Midbrain (tissue), 1 donor: ENCODE measurements at regions not wholly inside any gene's neighbourhood (a gene's known extent, or its start where the extent isn't known, plus 50 kb on each side); places are given as distances from the start of the nearest gene placed in this dataset.

Experiments
- DNase-seq: peaks from one replicate; lab custom pipeline; 2025; lab: John Stamatoyannopoulos, UW

DNA sequence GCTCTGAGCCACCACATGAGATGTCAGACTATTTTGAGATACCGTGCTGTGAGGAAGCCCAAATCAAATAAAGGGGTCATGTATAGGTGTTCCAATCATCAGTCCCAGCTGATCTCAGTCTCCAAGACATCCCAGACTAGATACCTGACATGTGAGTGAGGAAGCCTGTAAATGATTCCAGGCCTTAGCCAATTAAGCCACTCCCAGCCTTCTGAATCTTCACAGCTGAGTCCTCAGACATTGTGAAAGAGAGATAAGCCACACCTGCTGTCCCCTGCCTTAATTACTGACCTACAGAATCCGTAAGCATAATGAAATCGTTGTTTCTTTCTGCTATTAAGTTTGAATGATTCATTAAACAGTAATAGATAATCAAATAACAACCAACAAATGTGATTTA is 671.4 kb downstream of the ZNF674 start:
- no peak for DNase-seq

DNA sequence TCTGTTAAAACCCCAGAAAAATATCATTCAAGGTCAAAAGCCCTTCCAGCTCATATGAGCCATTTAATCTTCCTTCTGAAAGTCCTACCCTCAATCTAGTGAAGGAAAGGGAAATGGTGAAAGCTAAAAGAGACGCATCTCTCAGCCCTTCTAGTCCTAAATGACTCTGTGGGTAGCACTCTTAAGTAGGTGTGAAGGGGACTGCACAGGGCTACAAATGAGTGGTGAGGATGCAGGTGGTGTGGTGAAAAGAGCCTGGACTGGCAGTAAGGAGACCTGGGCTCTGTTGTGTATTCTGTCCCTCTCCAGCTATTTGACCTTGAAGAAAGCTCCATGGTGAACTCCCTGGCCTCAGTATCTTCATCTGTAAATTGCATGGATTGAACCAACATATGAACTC is 671.8 kb upstream of the DIPK2B start:
- no peak for DNase-seq

DNA sequence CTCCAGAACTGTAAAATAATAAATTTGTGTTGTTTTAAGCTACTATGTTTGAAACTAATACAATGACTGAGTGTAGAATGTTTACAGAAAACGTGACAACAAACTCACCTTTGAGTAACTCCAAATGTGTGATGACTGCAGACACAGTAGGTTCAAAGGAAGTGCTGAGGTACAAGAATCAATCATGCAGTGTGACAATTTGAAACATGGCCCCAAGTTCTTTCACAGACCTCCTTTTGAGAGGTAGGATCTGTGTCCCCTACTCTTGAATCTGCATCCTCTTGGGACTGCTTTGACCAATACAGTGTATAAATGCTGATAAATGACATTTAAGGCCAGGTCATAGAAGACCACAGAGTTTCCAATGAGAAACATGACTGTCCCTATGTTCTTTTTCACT is 667.7 kb upstream of the DIPK2B start:
- DNase-seq, result no peak

DNA sequence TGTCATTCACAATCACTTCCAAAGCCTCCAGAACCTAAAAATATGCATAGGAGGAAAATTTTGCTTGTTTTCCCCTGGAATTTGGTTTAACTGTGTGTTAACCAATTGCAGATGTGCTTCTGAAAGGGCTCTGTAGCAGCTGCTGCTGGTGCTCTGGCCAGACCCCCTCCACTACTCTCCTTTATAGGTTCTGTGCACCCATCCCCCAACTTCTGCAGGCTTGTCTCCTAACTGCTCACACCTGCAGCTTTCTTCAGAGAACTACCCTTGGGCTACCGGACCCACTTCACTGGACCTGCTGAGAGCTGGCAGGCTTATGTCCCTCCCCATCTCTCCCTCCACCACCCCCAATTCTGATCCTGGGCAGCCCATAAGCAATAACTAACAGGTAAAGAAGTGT is 662.1 kb upstream of the DIPK2B start:
- DNase-seq, result no peak

DNA sequence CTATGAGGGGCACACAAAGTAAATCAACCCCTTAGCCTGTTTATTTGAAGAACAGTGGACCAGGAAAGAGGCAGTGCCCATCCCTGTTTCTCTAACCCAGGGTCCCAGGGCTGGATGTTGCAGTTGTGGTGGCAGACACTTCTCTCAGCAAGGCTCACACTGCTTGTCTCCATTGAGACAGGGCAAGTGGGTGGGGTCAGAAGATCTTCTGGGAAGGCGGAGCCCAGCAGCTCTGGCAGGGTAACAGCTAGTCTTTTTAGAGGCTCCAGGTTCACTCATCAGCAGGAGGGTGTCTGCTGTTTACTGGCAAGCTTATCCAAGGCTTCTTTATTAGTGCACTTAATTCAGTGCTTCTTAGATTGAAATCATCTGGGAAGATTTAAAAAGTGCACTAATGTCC is 659.8 kb upstream of the DIPK2B start:
- DNase-seq, result no peak

DNA sequence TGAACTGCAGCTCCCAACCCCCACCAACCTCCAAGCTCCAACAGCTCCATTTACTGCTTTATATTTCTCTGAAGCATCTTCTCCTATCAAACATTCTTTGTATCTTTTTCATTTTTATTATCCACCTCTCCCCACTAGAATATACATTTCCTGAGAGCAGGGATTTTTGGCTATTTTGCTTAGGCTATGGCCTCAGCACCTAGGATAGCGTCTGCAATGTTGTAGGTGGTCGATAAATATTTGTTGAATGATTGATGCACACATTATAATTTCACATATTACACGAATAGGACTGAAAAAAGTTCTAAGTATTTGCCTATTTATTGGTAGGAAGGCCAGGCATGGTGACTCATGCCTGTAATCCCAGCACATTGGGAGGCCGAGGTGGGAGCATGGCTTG is 658.7 kb upstream of the DIPK2B start:
- DNase-seq, result no peak

DNA sequence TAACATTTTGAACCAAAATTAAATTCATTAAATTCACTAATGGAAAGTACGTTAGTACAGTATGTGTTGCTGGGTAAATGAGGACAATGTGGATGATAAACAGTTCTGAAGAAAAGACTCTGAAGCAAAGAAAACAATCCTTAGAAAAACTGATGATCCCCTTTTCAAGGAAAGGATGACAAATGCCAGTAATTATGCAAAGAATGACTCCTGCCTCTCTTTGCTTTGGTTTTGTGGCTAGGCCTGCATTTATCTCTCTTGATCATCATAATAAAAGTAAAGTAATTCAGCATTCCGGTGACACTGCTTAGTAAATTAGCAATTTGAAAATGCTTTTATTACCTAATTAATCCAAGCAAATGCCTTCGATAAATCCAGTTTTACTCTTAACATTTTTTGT is 652.2 kb upstream of the DIPK2B start:
- no peak for DNase-seq

DNA sequence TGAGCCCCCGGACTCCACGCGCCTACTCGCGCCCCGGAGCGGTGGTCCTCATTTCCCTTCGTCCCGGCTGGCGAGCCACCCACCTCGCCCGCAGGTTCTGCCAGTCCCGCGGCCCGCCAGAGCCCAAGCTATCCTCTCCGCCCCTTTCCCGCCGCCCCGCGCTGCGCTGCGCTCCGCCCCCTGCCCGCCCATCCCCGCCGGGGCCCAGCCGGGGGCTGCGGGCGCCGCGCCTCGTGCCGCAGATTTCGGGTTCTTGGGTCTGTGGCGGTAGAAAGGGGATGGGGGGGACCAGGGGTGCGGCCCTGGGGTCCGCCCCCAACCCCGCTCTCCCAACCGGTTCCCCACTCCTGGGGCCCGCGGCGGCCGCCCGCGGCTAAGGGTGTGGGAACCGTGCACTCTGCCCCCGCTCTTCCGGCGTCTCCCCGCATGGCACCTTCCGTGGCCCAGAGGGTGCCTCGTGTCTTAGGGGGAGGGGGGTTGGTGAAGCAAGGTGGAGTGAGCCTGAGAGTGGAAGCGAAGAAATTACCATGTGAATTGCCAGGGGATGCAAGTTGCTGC is 650.8 kb upstream of the DIPK2B start:
- no peak for DNase-seq

DNA sequence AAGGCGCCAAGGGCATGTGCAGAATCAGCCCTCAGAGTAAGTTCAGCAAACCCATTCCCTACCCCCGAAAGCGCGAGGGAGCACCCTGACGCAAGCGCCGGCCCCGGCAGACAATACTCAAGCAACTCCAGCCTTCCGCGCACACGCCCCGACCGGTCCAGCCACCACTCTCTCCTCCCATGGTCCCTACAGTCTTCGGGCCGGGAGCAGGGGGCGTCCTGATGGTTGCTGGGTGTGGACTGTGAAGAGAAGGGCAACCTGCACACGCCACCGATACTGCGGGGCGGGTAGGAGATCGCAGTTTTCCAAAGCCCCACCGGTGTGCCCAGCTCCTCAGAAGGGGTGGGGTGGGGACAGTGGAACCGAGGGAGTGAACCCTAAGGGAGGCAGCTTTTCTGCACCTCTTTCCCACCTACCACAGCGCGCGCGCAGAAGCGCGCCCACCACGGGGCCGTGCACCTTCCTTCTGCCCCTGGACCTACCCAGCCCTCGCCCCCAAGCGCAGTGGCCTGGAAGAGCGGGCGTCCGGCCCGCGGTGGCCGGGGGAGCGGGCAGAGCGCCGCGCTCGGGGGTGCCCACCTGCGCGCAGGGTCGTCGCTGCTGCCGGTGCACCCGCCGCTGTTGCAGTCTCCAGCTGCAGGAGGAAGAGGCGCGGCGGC is 650.2 kb upstream of the DIPK2B start:
- no peak for DNase-seq

DNA sequence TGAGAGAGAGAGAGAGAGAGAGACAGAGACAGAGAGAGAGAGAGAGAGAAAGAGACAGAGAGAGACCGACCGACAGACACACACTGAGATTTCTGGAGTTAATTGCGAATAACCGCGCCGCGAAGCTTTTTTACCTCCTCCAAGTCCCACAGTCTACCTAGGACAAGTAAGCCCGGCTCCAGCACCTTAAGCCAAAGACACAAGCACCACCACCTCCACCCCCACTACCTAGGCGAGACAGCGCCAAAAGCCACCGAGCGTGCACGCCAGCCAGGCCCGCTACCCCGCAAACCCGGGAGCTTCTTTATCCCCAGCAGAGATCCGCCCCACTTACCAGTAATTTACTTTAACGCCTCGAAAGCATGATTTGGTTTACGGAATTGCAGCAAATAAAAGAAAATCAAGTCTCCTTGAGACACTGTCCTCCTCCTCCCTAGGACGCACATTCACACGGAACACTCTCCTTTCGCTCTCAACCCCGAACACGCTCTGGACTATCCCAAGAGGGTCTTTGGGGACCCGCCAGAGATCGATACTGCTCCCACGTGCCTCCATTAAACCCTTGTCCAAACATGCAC is 649.6 kb upstream of the DIPK2B start:
- no peak for DNase-seq

DNA sequence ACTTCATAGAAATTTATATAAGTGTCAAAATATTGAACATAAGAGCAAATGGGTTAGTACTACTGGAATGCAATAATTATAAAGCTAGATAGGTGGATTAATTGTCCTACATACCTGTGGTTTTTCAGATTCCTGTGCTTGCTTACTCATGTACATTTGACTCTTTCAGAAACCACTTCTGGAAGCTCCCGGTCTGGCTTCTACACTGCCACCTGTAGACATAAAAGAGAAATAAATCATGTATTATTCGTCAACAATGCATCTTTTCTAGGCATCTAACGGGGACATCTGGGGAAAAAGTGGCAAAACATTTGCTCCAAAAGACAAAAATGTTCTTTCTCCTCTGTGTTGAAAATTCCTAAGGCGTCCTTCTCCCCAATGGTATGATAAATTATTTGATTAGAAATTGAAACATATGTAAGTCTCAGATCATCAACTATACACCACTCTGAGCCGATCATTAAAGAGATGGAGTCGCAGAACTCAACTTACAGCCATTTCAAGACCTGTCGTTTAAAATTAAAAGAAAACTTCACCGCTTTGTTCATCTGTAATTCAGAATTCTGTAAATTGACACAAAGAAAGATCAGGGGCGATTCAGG is 648.7 kb upstream of the DIPK2B start:
- DNase-seq, result no peak

DNA sequence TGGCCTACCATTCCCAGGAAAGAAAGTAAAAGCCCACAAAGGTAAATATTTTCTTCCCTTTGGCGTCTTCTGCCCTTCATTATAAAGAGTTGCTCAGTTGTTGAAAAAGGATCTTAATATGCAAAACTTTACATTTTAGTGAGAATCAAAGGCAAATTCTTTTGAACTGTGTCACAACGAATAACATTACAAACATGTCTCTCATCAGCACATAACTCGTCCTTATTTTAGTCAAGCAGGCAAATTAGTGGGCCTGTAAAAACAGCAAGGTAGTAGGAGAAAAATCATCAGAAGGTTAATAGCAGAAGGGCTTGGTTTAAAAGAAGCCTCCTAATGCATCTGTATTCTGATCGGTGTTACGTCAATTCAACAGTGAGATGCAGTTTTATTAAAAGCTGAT is 647.3 kb upstream of the DIPK2B start:
- no peak for DNase-seq

DNA sequence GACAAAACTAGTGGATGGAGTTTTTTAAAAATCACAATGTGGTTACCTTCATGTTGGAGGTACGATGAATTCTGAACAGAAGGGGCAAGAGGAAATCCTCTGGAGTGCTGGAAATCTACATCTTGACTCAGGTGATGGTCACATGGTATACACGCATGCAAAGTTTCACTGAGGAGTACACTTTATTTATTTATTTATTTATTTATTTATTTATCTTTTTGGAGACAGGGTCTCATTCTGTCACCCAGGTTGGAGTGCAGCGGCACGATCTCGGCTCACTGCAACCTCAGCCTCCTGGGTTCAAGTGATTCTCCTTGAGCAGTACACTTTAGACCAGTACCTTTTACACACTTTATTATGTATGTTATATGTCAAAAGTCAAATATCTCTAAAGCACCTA is 645.7 kb upstream of the DIPK2B start:
- DNase-seq, result no peak

DNA sequence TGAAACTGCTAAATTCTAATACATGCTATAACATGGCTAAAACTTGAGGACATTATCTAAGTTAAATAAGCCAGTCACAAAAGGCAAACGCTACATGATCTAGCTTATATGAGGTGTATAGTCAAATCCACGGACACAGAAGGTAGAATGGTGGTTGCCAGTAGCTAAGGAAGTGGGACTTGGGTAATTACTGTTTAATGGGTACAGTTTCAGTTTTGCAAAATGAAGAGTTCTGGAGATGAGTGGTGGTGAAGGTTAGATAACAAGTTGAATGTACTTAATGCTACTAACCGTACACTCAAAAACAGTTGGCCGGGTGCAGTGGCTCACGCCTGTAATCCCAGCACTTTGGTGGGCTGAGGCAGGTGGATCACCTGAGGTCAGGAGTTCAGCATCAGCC is 644.5 kb upstream of the DIPK2B start:
- DNase-seq, result no peak

DNA sequence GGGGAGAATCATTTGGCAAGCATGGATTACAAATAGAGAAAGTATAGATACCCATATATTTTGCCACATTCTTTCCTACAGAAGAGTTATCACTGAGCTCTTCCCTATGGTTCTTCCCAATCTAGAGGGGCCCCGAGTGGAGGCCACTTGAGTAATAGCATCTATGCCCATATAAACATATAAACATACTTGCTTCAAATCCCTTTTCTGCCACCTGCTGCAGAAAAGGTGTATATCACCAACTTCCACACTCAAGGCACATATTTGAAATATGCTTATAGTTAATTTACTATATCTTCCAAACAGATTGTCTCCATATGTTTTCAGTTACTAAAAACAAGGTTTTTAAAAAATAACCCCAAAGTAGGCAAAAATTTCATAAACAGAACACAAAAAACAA is 642.8 kb upstream of the DIPK2B start:
- no peak for DNase-seq

DNA sequence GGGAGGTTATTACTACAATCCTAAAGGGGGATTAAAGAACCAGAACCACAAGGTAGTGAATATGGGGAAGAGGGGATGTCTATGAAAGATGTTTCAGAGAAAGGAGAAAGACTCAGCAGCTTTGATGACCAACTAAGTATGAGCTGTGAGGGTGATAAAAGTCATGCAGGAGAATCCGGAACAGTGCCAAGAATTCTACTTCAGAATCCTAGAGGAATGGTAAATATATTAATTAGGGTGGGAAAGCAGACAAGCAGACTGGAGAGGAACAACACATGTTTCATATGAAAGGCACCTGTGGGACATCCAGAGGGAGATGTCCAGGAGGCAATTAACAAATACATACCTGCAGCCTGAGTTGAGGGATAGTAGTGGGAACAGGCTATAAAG is 642.2 kb upstream of the DIPK2B start:
- no peak for DNase-seq

DNA sequence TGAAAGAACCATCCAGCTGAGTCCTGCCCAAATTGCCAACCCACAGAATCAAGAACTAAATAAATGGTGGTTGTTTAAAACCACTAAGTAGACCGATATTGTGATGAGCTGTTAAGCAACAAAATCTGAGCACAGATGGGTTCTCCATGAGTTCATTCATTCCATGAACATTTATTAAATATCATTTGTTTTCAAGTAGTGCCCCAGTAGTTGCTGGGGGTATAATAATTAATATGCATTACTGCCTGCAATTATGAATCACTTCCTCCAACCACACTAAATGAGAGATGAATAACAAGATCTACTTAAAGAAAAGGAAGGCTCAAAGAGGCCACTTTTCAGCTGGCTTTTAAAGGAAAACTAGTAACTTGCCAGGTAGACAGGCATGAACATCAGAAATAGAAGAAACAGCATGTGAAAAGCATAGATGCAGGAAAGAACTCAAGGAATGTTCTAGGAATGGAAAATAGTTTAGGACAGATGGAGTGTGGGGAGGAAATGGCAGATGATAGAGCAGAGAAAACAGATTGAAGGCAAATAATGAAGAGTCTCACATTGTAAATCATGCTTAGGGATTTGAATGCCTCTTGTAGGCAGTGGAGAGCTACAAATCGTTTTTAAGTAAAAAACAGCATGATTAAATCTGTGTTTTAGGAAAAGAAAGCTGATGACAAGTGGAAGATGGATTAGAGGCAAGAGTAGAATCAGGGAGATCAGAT is 641.7 kb upstream of the DIPK2B start:
- DNase-seq, result no peak

DNA sequence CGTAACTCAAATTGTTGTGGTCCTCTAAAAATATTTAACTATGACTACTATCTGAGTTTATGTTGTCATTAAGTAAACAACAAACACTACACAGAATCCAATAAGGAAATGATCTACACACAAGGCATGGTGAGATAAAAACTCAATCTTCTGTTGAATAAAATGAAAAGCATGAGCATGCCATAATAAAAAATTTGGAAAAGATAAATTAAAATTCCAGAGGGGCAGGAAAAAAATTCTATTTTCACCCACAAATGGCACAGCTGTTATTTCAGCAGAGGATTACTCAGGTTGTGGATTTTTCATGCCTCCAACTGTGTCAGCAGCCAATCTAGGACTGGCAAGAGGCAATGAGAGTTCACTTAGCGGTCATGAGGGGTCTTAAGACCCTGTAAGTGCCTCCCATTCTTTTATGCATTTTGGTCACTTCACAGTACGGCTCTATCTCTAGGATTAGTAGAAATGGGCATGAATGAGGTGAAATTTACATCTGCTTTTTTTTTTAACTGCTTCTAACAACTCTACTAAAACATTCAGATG is 639.8 kb upstream of the DIPK2B start:
- DNase-seq, result no peak

DNA sequence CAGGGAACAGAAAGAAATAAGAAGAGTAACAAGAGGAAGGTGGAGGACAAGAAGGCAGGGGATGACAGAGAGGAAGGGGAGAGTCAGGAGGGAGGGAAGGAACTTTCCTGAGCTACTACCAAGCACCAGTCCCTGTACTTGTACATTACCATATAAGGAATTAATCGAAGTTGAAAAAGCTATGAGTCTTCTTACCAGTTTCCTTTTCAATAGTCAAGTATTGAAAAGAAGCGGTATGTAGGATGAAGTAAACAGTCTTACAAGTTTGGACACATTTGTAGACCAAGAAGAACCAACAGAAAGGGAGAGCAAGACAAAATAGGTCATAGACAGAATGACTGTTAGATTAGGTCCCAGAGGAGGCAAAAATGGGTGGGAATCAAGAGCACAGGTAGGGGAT is 629.7 kb upstream of the DIPK2B start:
- DNase-seq, result no peak

DNA sequence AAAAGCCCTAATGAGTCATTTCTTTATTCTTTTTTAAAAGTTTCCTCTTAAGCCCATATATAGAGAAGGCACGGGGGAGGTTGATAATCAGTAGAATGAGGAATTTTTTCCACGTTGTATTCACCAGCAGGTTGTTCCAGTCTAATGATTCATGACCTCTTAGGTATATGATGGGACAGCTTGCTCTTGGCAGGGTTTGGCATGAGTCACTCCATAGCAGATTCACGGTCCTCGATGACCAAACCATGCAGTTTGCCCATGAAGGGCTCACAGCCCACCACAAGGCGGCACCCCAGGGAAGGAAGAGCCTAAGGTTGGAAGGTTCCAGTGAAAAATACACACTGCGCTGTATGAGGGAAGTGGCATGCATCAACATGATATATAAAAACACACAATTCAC is 623.8 kb upstream of the DIPK2B start:
- no peak for DNase-seq

DNA sequence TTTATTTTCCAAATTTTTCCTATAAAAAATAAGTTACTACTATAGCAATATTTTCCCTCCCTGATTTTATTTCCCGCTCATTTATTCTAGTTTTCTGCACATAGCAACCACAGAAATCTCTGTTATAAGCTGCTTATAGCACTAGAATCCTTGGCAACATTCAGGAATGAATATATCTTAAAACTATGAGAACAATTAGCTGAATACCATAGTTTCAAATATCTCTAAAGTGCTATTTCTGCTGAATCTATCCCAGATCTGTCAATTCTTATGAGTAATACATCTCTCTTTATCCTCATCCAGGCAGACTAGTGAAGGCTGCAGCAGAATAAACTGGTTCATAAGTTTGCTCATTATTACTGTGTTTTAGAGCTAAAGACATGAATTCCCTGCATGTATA is 622.9 kb upstream of the DIPK2B start:
- DNase-seq, result no peak

DNA sequence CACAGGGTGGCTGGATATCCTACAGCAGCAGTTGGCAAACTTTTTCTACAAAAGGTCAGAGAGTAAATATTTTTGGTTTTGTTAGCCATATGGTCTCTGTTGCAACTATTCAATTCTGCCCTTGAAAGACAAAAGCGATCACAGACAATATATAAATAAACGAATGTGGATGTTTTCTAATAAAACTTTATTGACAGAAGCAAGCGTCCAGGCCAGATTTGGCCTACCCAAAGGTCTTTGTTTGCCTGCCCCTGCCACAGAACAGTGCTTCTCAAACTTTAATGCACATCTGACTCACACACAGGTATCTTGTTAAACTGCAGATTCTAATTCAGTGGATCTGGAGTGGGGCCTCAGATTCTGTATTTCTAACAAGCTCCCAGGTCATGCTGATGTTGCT is 621.4 kb upstream of the DIPK2B start:
- DNase-seq, result no peak

DNA sequence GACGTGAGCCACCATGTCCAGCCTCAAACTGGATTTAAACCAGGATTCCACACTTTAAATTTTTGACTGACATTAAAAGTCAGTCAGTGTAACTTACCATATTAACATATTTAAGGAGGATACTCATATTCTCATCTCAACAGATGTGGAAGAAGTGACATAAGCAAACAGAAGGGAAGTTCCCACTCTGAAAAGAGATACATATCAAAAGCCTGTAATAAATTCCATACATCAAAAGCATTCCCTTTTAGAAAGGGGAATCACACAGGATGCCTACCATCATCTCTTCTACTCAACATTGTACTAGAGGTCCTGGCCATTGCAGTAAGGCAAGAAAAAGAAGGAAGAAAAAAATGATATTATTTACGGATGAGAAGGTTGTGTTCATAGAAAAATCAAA is 618.2 kb upstream of the DIPK2B start:
- DNase-seq, result no peak
